HepG2 (cell line): ENCODE measurements at regions not wholly inside any gene's neighbourhood (a gene's known extent, or its start where the extent isn't known, plus 50 kb on each side); places are given as distances from the start of the nearest gene placed in this dataset.

ENCODE experiments used
- ATAC-seq: fragments of 200-7000 bp; cut with Tn5 transposase; 3 replicates; pipeline ENCODE4 v1.9.1; 2020; ENCODE audit warnings: mild to moderate bottlenecking, moderate library complexity
- BruUV-seq: library from RNA; stranded (reverse); fragments of 400-500 nt; replicated peaks from 2 replicates; lab custom pipeline; 2021; lab: Mats Ljungman, UMichigan
- CTCF ChIA-PET: fragments of 300-600 bp; formaldehyde crosslinking; extraction: SDS; loops from one replicate; lab custom pipeline; 2021; ENCODE audit warnings: low total read pairs, inconsistent platforms, low intra/inter-chr PET ratio; lab: Yijun Ruan, JAX
- POLR2A ChIA-PET: fragments of 350-600 bp; sonication (Branson Sonifier 250); formaldehyde crosslinking; loops from one replicate; lab custom pipeline; 2020; ENCODE audit warnings: antibody characterized with exemption, inconsistent platforms; lab: Yijun Ruan, JAX
- DNase-seq: peaks from one replicate; pipeline ENCODE4 v3.0.0-alpha.2; 2015; ENCODE audit warnings: low spot score
- FAIRE-seq: peaks from 3 replicates; lab custom pipeline; 2011; peaks lifted over from hg19 to GRCh38; lab: Jason Lieb, UNC
- H2AFZ ChIP-seq: one replicate; pipeline ENCODE4 v1.6.1; 2011; ENCODE audit warnings: low read length, inconsistent platforms
- H3K27ac ChIP-seq: fragments of 300-600 bp; 3 replicates; pipeline ENCODE4 v1.8.0; 2011; ENCODE audit warnings: mixed run types, mild to moderate bottlenecking, mixed read lengths, low read length, inconsistent platforms; ENCODE audit not compliant: insufficient read depth; ENCODE audit errors: extremely low read length
- H3K27me3 ChIP-seq, 2 experiments: fragments of 200-600 bp in 1 of 2; 2 replicates in 1 of 2; 3 replicates in 1 of 2; pipeline versions ENCODE4 v1.6.0 to v1.8.0; 2011; ENCODE audit warnings: low read length in 2 of 2, mild to moderate bottlenecking in 2 of 2, moderate library complexity in 2 of 2, inconsistent platforms in 1 of 2; ENCODE audit not compliant: insufficient read depth in 2 of 2, control insufficient read depth in 1 of 2
- H3K36me3 ChIP-seq, 2 experiments: fragments of 200-600 bp in 1 of 2; replicated peaks in 1 of 2; 2 replicates in 1 of 2; 3 replicates in 1 of 2; pipeline versions ENCODE4 v1.5.1 to v1.8.0; 2011; ENCODE audit warnings: low read length in 2 of 2, inconsistent platforms in 1 of 2; ENCODE audit not compliant: insufficient read depth in 2 of 2, control insufficient read depth in 1 of 2
- H3K4me1 ChIP-seq: 2 replicates; pipeline ENCODE4 v1.5.1; 2012; ENCODE audit warnings: low read length, inconsistent platforms; ENCODE audit not compliant: insufficient read depth
- H3K4me2 ChIP-seq: 2 replicates; pipeline ENCODE4 v1.6.0; 2011; ENCODE audit warnings: low read depth, low read length, inconsistent platforms
- H3K4me3 ChIP-seq, 3 experiments: fragments of 200-600 bp in 1 of 3; sonication (generic), shearing (Covaris generic) in 1 of 3; replicated peaks in 1 of 3; 2 replicates each; pipeline ENCODE4 v1.5.1; 2011 to 2016; ENCODE audit warnings: low read length in 3 of 3, inconsistent platforms in 2 of 3, low read depth in 2 of 3, mild to moderate bottlenecking in 2 of 3, control low read depth in 1 of 3, mixed read lengths in 1 of 3; ENCODE audit not compliant: insufficient read depth in 1 of 3
- H3K79me2 ChIP-seq: one replicate; pipeline ENCODE4 v1.6.1; 2011; ENCODE audit warnings: low read length, inconsistent platforms; ENCODE audit not compliant: insufficient read depth
- H3K9ac ChIP-seq: 2 replicates; pipeline ENCODE4 v1.6.0; 2011; ENCODE audit warnings: mild to moderate bottlenecking, low read depth, low read length, inconsistent platforms; ENCODE audit not compliant: insufficient read depth
- H3K9me3 ChIP-seq: 2 replicates; pipeline ENCODE4 v1.5.1; 2012; ENCODE audit warnings: mild to moderate bottlenecking, low read length
- H4K20me1 ChIP-seq: 2 replicates; pipeline ENCODE4 v1.6.0; 2011; ENCODE audit warnings: inconsistent platforms, mild to moderate bottlenecking, low read length, moderate library complexity; ENCODE audit not compliant: insufficient read depth
- FOXJ3 ChIP-seq: sonication (generic); formaldehyde crosslinking; IDR thresholded peaks from 2 replicates; pipeline ENCODE4 v1.4.0; 2020; ENCODE audit warnings: missing genetic modification reagents, mild to moderate bottlenecking, borderline replicate concordance
- IKZF1 ChIP-seq: fragments of 450-650 bp; IDR thresholded peaks from 2 replicates; pipeline ENCODE4 v1.7.1; 2016
- ISL2 ChIP-seq: sonication (generic); formaldehyde crosslinking; IDR thresholded peaks from 2 replicates; pipeline ENCODE4 v1.5.0; 2020; ENCODE audit warnings: missing genetic modification reagents
- MYNN ChIP-seq: sonication (generic); formaldehyde crosslinking; IDR thresholded peaks from 2 replicates; pipeline ENCODE4 v1.4.0; 2020; ENCODE audit warnings: mild to moderate bottlenecking, low read depth, missing genetic modification reagents
- NCOA1 ChIP-seq: sonication (generic); formaldehyde crosslinking; IDR thresholded peaks from 2 replicates; pipeline ENCODE4 v1.9.0; 2021; ENCODE audit warnings: missing genetic modification reagents
- TOPORS ChIP-seq: sonication (generic); formaldehyde crosslinking; IDR thresholded peaks from 2 replicates; pipeline ENCODE4 v1.8.0; 2023; ENCODE audit warnings: mild to moderate bottlenecking, missing genetic modification reagents
- ZBTB10 ChIP-seq: sonication (generic); formaldehyde crosslinking; IDR thresholded peaks from 2 replicates; pipeline ENCODE4 v1.4.0; 2020; ENCODE audit warnings: missing genetic modification reagents, borderline replicate concordance
- ZBTB44 ChIP-seq: sonication (generic); formaldehyde crosslinking; IDR thresholded peaks from 2 replicates; pipeline ENCODE4 v1.4.0; 2020; ENCODE audit warnings: missing genetic modification reagents
- ZEB1 ChIP-seq: IDR thresholded peaks from 2 replicates; pipeline ENCODE4 v1.6.1; 2012; ENCODE audit warnings: mild to moderate bottlenecking, low read depth, inconsistent platforms; ENCODE audit not compliant: insufficient replicate concordance
- ZFY ChIP-seq: sonication (generic); formaldehyde crosslinking; IDR thresholded peaks from 2 replicates; pipeline ENCODE4 v1.4.0; 2020; ENCODE audit warnings: missing genetic modification reagents
- ZNF124 ChIP-seq: sonication (generic); formaldehyde crosslinking; IDR thresholded peaks from 2 replicates; pipeline ENCODE4 v1.4.0; 2020; ENCODE audit warnings: missing genetic modification reagents
- ZNF263 ChIP-seq: sonication (generic); formaldehyde crosslinking; IDR thresholded peaks from 2 replicates; pipeline ENCODE4 v1.4.0; 2020; ENCODE audit warnings: missing genetic modification reagents
- ZNF552 ChIP-seq: sonication (generic); formaldehyde crosslinking; IDR thresholded peaks from 2 replicates; pipeline ENCODE4 v1.9.0; 2022; ENCODE audit warnings: missing genetic modification reagents, mild to moderate bottlenecking, borderline replicate concordance
- ZNF879 ChIP-seq: sonication (generic); formaldehyde crosslinking; IDR thresholded peaks from 2 replicates; pipeline ENCODE4 v1.8.1; 2023; ENCODE audit warnings: missing genetic modification reagents
- WGBS: methylation state at CpG from one replicate; pipeline ENCODE4 v1.1.6; 2017; ENCODE audit warnings: low lambda C conversion rate; 5-methylcytosine and 5-hydroxymethylcytosine counted together
- in situ Hi-C: cut with HindIII; loops from 2 replicates; pipeline ENCODE4 v1.10.0; 2017; ENCODE audit warnings: low pct_unique_long_range_greater_than_20kb; ENCODE audit not compliant: extremely low pct_ligation_motif_present
- intact Hi-C: fragments of 100-400 bp; cut with micrococcal nuclease; formaldehyde crosslinking; loops from one replicate; pipeline ENCODE4 v1.10.0; 2022; ENCODE audit not compliant: unreplicated experiment
- TF ChIP-seq, protein P1 (sequence below): sonication (generic); formaldehyde crosslinking; IDR thresholded peaks from 2 replicates; pipeline ENCODE4 v1.4.0; 2020; ENCODE audit warnings: low read depth, missing genetic modification reagents
- TF ChIP-seq, protein P2 (sequence below): IDR thresholded peaks from 2 replicates; pipeline ENCODE4 v1.6.1; 2018; ENCODE audit warnings: missing genetic modification reagents, mild to moderate bottlenecking, missing compliant biosample characterization

DNA sequence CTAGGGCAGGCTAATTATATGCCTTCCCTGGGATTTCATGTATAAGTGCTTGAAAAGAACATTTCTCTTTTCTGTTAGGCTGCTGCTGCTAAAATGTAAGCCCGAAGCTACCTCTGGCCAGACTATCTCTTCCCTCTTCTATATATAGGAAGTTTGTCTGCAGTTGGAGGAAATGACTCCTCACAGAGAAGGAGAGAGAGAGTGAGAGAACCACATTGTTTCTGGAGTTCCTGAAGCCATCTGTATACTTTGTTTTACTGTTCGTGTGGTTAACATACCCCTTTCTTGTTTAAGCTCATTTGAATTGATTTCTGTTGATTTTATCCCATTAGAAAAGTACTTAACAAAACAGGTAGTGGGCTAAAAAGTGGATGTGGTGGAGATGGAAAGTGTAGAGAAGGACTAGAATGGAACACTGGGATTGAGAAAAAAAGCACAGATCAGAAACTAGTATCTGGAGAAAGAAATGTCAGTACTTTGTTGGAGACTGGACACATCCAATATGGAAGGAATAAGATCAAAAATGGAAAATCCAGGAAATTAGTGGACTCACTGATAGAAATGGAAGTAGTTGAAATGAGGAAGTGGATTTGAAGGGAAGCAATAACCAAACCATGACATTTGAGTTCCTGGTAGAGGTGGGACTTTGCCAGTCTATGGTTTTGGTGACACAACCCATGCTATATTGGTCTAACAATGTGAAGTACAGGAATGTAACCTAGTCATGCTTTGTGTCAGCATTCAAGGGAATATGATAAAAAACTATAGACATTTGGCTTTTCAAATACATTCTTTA, 112.6 kb downstream of the TMA16 start:
- Histone ChIP-seq H3K27me3 (no peaks in the 10 kb centered on the region), H3K4me1 (peaks cover 11% of the 10 kb centered on the region; the same call in 1 of the 2 replicates), H3K36me3 (no peaks in the 10 kb centered on the region), H4K20me1 (no peaks in the 10 kb centered on the region), H3K4me2 (no peak overlapping the region), H3K4me3 (no peak overlapping the region), H3K9ac (no peak overlapping the region), H2AFZ (no peak overlapping the region), H3K9me3 (no peaks in the 10 kb centered on the region), H3K79me2 (no peaks in the 10 kb centered on the region), H3K27ac (no peak overlapping the region)
- WGBS, result 0% methylated on average over 2 of the region's 2 CpGs
- ChIA-PET CTCF (no interaction called here), POLR2A (no interaction called here)
- FAIRE-seq, result no peak
- no peak for DNase-seq
- no peak for ATAC-seq
- no TSS peak for BruUV-seq
- intact Hi-C loops (no loop called here), in situ Hi-C loops (no loop called here)
- no peak for TF ChIP-seq MYNN (CRISPR knock-in tag)
- TF ChIP-seq, protein P1, sequence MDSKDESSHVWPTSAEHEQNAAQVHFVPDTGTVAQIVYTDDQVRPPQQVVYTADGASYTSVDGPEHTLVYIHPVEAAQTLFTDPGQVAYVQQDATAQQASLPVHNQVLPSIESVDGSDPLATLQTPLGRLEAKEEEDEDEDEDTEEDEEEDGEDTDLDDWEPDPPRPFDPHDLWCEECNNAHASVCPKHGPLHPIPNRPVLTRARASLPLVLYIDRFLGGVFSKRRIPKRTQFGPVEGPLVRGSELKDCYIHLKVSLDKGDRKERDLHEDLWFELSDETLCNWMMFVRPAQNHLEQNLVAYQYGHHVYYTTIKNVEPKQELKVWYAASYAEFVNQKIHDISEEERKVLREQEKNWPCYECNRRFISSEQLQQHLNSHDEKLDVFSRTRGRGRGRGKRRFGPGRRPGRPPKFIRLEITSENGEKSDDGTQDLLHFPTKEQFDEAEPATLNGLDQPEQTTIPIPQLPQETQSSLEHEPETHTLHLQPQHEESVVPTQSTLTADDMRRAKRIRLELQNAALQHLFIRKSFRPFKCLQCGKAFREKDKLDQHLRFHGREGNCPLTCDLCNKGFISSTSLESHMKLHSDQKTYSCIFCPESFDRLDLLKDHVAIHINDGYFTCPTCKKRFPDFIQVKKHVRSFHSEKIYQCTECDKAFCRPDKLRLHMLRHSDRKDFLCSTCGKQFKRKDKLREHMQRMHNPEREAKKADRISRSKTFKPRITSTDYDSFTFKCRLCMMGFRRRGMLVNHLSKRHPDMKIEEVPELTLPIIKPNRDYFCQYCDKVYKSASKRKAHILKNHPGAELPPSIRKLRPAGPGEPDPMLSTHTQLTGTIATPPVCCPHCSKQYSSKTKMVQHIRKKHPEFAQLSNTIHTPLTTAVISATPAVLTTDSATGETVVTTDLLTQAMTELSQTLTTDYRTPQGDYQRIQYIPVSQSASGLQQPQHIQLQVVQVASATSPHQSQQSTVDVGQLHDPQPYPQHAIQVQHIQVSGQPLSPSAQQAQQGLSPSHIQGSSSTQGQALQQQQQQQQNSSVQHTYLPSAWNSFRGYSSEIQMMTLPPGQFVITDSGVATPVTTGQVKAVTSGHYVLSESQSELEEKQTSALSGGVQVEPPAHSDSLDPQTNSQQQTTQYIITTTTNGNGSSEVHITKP, result no peak
- TF ChIP-seq IKZF1, result no peak
- TF ChIP-seq ZBTB10 (CRISPR knock-in tag), result no peak
- TF ChIP-seq ZNF263 (CRISPR knock-in tag), result no peak
- TF ChIP-seq TOPORS, result no peak
- no peak for TF ChIP-seq ZNF552 (CRISPR knock-in tag)
- TF ChIP-seq ISL2 (CRISPR knock-in tag), result no peak
- TF ChIP-seq ZNF124 (CRISPR knock-in tag), result no peak
- TF ChIP-seq ZEB1, result no peak
- no peak for TF ChIP-seq FOXJ3 (CRISPR knock-in tag)
- TF ChIP-seq ZNF879 (CRISPR knock-in tag), result no peak
- TF ChIP-seq, protein P2, sequence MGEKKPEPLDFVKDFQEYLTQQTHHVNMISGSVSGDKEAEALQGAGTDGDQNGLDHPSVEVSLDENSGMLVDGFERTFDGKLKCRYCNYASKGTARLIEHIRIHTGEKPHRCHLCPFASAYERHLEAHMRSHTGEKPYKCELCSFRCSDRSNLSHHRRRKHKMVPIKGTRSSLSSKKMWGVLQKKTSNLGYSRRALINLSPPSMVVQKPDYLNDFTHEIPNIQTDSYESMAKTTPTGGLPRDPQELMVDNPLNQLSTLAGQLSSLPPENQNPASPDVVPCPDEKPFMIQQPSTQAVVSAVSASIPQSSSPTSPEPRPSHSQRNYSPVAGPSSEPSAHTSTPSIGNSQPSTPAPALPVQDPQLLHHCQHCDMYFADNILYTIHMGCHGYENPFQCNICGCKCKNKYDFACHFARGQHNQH (CRISPR knock-in tag), result no peak
- no peak for TF ChIP-seq ZBTB44 (CRISPR knock-in tag)
- no peak for TF ChIP-seq ZFY (CRISPR knock-in tag)
- no peak for TF ChIP-seq NCOA1 (CRISPR knock-in tag)
